ENCODE measurements at regions not wholly inside any gene's neighbourhood (a gene's known extent, or its start where the extent isn't known, plus 50 kb on each side); places are given as distances from the start of the nearest gene placed in this dataset.

DNA sequence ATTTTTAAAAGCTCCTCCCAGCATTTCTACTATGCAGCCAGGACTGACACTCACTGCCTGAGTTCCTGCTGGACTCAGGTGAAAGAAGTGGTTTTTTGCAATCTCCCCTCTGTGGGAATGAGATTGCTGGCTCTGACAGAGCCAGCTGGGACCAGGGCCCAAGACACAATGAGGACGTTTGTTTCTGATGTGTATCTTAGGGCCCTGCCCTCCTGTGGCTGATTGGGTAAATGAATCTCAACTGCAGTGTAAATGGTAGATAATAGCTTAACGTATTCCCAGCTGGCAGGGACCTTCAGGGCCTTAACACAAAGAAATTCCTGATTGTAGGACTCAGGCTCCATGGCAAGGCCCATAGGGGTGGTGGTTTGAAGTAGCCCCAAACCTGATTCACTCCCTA, 85.8 kb upstream of the PRPS1 start:
- H3K27me3 ChIP-seq: no peaks in the 10 kb centered on the region

DNA sequence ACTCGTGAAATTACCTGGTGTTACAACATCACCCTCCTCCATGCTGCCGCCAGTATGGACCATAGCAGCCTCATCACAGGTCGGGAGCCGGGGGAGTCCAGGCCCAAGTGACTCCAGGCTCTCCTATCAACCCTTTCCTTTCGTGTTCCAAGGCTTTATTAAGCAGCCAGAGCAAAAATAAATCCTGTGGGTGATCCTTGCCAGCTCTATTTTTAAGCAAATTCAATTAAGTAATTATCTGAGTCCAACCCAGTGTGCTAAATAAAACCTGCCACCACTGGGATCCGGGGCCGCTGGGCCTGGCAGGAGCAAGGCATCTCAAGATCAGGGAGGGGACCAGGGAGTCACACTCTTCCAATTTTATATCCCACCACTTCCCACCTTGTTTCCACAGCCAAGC, 80.7 kb upstream of the PRPS1 start:
- peaks cover 0 to under 1% (median 0%) of the 10 kb centered on the region in 3 donors for H3K27me3 ChIP-seq
- H3K9me3 ChIP-seq: no peaks in the 10 kb centered on the region
- intact Hi-C loops (cut with DNase I; ENCODE audit: low total_unique reads) (no loop called here), in situ Hi-C loops (cut with MboI; ENCODE audit: low sequenced_read_pairs in 4 of 4) (no loop called here)
- DNase-seq: no peak
- H3K4me1 ChIP-seq: no peaks in the 10 kb centered on the region
- no peak for TF ChIP-seq CTCF (IDR thresholded peaks at IDR 0.05 in 4 of 5, conservative IDR thresholded peaks at IDR 0.05 in 1 of 5)
- TF ChIP-seq POLR2A (IDR thresholded peaks at IDR 0.05): no peak
- no peaks in the 10 kb centered on the region for H3K36me3 ChIP-seq
- no peak for ATAC-seq
- no peak overlapping the region for H3K4me3 ChIP-seq
- no peak overlapping the region for H3K27ac ChIP-seq

More for the DNA sequence above, 85.8 kb upstream of the PRPS1 start:
- no peak for TF ChIP-seq CTCF (IDR thresholded peaks at IDR 0.05 in 4 of 5, conservative IDR thresholded peaks at IDR 0.05 in 1 of 5)
- no peak for TF ChIP-seq POLR2A (IDR thresholded peaks at IDR 0.05)
- Histone ChIP-seq H3K4me3 (no peak overlapping the region), H3K9me3 (no peaks in the 10 kb centered on the region), H3K27ac (no peak overlapping the region), H3K4me1 (no peaks in the 10 kb centered on the region), H3K36me3 (no peaks in the 10 kb centered on the region)
- in situ Hi-C loops (cut with MboI; ENCODE audit: low sequenced_read_pairs in 4 of 4): no loop called here
- no peak for ATAC-seq
- intact Hi-C loops (cut with DNase I; ENCODE audit: low total_unique reads): no loop called here
- no peak for DNase-seq

GRCh38 chrX:107548775-107549174, 79.5 kb upstream of the PRPS1 start:
- no peak overlapping the region for H3K27ac ChIP-seq
- H3K4me1 ChIP-seq: no peaks in the 10 kb centered on the region
- ATAC-seq (no peak), DNase-seq (no peak)
- in situ Hi-C loops (cut with MboI; ENCODE audit: low sequenced_read_pairs in 4 of 4) (no loop called here), intact Hi-C loops (cut with DNase I; ENCODE audit: low total_unique reads) (no loop called here)
- no peak overlapping the region for H3K4me3 ChIP-seq
- no peaks in the 10 kb centered on the region for H3K36me3 ChIP-seq
- no peaks in the 10 kb centered on the region for H3K9me3 ChIP-seq
- H3K27me3 ChIP-seq: peaks cover 0 to 5% (median 0%) of the 10 kb centered on the region in 3 donors
- TF ChIP-seq POLR2A (IDR thresholded peaks at IDR 0.05) (no peak), CTCF (IDR thresholded peaks at IDR 0.05 in 4 of 5, conservative IDR thresholded peaks at IDR 0.05 in 1 of 5) (no peak)

GRCh38 chrX:107549504-107549903, 78.8 kb upstream of the PRPS1 start:
- H3K4me3 ChIP-seq: no peak overlapping the region
- TF ChIP-seq POLR2A (IDR thresholded peaks at IDR 0.05) (no peak), CTCF (IDR thresholded peaks at IDR 0.05 in 4 of 5, conservative IDR thresholded peaks at IDR 0.05 in 1 of 5) (no peak)
- peaks cover 0 to 5% (median 0%) of the 10 kb centered on the region in 3 donors for H3K27me3 ChIP-seq
- ATAC-seq: no peak
- H3K27ac ChIP-seq: no peak overlapping the region
- H3K4me1 ChIP-seq: no peaks in the 10 kb centered on the region
- no peak for DNase-seq
- H3K9me3 ChIP-seq: no peaks in the 10 kb centered on the region
- intact Hi-C loops (cut with DNase I; ENCODE audit: low total_unique reads): no loop called here
- no peaks in the 10 kb centered on the region for H3K36me3 ChIP-seq
- in situ Hi-C loops (cut with MboI; ENCODE audit: low sequenced_read_pairs in 4 of 4): no loop called here

GRCh38 chrX:107551546-107551945, 76.8 kb upstream of the PRPS1 start:
- H3K36me3 ChIP-seq: no peaks in the 10 kb centered on the region
- ATAC-seq (no peak), DNase-seq (no peak)
- H3K27ac ChIP-seq: no peak overlapping the region
- no peaks in the 10 kb centered on the region for H3K9me3 ChIP-seq
- H3K4me3 ChIP-seq: no peak overlapping the region
- H3K27me3 ChIP-seq: peaks cover 0 to 5% (median 0%) of the 10 kb centered on the region in 3 donors
- TF ChIP-seq POLR2A (IDR thresholded peaks at IDR 0.05) (no peak), CTCF (IDR thresholded peaks at IDR 0.05 in 4 of 5, conservative IDR thresholded peaks at IDR 0.05 in 1 of 5) (no peak)
- in situ Hi-C loops (cut with MboI; ENCODE audit: low sequenced_read_pairs in 4 of 4) (no loop called here), intact Hi-C loops (cut with DNase I; ENCODE audit: low total_unique reads) (no loop called here)
- H3K4me1 ChIP-seq: no peaks in the 10 kb centered on the region
